BLaER1 treated with 17β-estradiol and CSF1 and Interleukin-3, amounts not matched to agents 10 nM and 100 nM (cell line): ENCODE measurements at regions not wholly inside any gene's neighbourhood (a gene's known extent, or its start where the extent isn't known, plus 50 kb on each side); places are given as distances from the start of the nearest gene placed in this dataset.
A peak's percentile ranks its signal among the peaks of the same experiment; 100 is the strongest.

ENCODE experiments used
- H3K27ac ChIP-seq, 11 experiments: shearing (Covaris generic); formaldehyde crosslinking; 2 replicates each; pipeline ENCODE4 v1.8.1; 2022
- H3K27me3 ChIP-seq, 11 experiments: shearing (Covaris generic); formaldehyde crosslinking; 2 replicates each; pipeline ENCODE4 v1.8.1; 2022
- H3K36me3 ChIP-seq, 11 experiments: shearing (Covaris generic); formaldehyde crosslinking; 2 replicates each; pipeline ENCODE4 v1.8.1; 2022
- H3K4me1 ChIP-seq, 10 experiments: shearing (Covaris generic); formaldehyde crosslinking; 2 replicates each; pipeline ENCODE4 v1.8.1; 2022
- H3K4me2 ChIP-seq, 11 experiments: shearing (Covaris generic); formaldehyde crosslinking; 2 replicates each; pipeline ENCODE4 v1.8.1; 2022
- H3K4me3 ChIP-seq, 10 experiments: shearing (Covaris generic); formaldehyde crosslinking; 2 replicates each; pipeline ENCODE4 v1.8.1; 2022
- H3K9ac ChIP-seq, 11 experiments: shearing (Covaris generic); formaldehyde crosslinking; 2 replicates each; pipeline ENCODE4 v1.8.1; 2022
- H3K9me3 ChIP-seq, 11 experiments: shearing (Covaris generic); formaldehyde crosslinking; replicated peaks in 1 of 11; 2 replicates each; pipeline ENCODE4 v1.8.1; 2022
- H4K20me1 ChIP-seq, 11 experiments: shearing (Covaris generic); formaldehyde crosslinking; 2 replicates each; pipeline ENCODE4 v1.8.1; 2022
- Cebpa-rat ChIP-seq, 11 experiments: shearing (Covaris generic); IDR thresholded peaks; 2 replicates each; pipeline ENCODE4 v1.8.1; 2022

DNA sequence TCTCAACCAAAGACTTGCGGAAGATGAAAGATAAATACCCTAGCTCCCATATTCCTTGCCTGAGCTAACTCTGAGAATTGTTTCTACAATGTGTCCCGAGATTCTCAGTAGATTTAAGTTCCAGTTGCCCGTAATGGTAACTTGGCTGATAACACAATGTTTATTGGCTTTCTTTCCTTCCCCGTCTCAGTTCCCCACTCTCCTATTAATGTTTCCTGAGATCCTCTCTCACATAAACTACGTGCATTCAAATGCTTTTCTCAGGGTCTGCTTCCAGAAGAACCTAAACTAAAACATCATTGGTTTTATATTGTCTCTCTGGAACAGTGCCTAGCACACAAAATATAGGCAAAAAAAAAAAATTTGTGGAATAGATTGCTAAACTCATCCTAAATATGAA, 794.2 kb upstream of the ADGRL2 start:
- no peak for TF ChIP-seq Cebpa-rat (IDR thresholded peaks at IDR 0.05)
- H3K9me3 ChIP-seq = peaks cover 0 to 6% (median 3%) of the 10 kb centered on the region in 11 experiments; a peak in 10 of 22 replicates
- no peak overlapping the region for H3K4me3 ChIP-seq
- H3K27me3 ChIP-seq = no peaks in the 10 kb centered on the region
- H3K36me3 ChIP-seq = no peaks in the 10 kb centered on the region
- H4K20me1 ChIP-seq = no peaks in the 10 kb centered on the region
- H3K9ac ChIP-seq = no peak overlapping the region
- no peak overlapping the region for H3K27ac ChIP-seq
- no peaks in the 10 kb centered on the region for H3K4me1 ChIP-seq
- no peak overlapping the region for H3K4me2 ChIP-seq

GRCh38 chr1:81004011-81004410, 796.7 kb upstream of the ADGRL2 start:
- Histone ChIP-seq H3K27ac (no peak overlapping the region), H3K27me3 (no peaks in the 10 kb centered on the region), H4K20me1 (no peaks in the 10 kb centered on the region), H3K9me3 (peaks cover 0 to 14% (median 9%) of the 10 kb centered on the region in 11 experiments; a peak in 13 of 22 replicates), H3K4me3 (no peak overlapping the region), H3K9ac (no peak overlapping the region), H3K4me2 (no peak overlapping the region), H3K36me3 (no peaks in the 10 kb centered on the region), H3K4me1 (no peaks in the 10 kb centered on the region)
- TF ChIP-seq Cebpa-rat (IDR thresholded peaks at IDR 0.05) = no peak

DNA sequence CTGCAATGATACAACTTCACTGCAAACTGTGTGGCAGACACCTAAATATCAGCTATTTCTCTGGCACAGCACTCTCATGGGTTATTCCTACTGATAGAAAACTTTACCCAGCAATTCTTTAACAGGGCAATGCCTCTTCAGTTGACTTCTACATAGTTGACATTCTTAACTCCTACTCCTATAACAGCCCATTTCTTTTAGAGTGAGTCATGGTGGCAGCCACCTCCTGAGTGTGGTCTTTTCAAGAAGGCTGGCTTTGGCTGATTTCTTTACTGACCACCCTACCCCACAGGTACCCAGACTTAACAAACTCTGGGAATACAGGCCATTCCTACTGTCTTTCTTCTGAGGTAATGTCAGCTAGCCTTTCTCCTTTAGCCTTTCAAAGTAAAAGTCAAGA, 805.8 kb upstream of the ADGRL2 start:
- Histone ChIP-seq H3K27me3 (no peaks in the 10 kb centered on the region), H3K9ac (no peak overlapping the region), H3K27ac (no peak overlapping the region), H3K4me1 (peaks cover 0 to 11% (median 0%) of the 10 kb centered on the region in 10 experiments; a peak in 4 of 20 replicates), H3K36me3 (no peaks in the 10 kb centered on the region), H3K9me3 (no peaks in the 10 kb centered on the region), H4K20me1 (no peaks in the 10 kb centered on the region), H3K4me3 (no peak overlapping the region), H3K4me2 (peak overlapping the region in 3 of 11 experiments; percentile 2 to 36 (median 8); a peak in 3 of 22 replicates)
- TF ChIP-seq Cebpa-rat (IDR thresholded peaks at IDR 0.05) = no peak

DNA sequence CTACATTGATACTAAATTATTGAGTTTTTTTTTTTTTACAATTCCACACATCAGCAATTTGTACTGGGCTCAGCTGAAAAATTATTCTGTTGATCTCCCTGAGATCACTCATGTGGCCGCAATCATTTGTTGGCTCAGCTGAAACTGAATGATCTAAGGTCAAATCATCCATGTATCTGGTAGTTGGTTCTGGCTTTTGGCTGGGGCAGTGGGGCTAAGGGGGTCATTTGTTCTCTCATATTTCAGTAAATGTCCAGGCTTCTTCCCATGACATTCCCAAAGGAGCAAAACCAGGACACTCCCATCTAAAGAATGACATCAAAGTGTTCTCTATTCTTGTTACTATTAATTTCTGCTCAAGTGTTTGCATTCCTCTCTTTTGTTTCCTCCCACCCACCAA, 806.7 kb upstream of the ADGRL2 start:
- no peak overlapping the region for H3K4me2 ChIP-seq
- TF ChIP-seq Cebpa-rat (IDR thresholded peaks at IDR 0.05) = no peak
- no peak overlapping the region for H3K27ac ChIP-seq

DNA sequence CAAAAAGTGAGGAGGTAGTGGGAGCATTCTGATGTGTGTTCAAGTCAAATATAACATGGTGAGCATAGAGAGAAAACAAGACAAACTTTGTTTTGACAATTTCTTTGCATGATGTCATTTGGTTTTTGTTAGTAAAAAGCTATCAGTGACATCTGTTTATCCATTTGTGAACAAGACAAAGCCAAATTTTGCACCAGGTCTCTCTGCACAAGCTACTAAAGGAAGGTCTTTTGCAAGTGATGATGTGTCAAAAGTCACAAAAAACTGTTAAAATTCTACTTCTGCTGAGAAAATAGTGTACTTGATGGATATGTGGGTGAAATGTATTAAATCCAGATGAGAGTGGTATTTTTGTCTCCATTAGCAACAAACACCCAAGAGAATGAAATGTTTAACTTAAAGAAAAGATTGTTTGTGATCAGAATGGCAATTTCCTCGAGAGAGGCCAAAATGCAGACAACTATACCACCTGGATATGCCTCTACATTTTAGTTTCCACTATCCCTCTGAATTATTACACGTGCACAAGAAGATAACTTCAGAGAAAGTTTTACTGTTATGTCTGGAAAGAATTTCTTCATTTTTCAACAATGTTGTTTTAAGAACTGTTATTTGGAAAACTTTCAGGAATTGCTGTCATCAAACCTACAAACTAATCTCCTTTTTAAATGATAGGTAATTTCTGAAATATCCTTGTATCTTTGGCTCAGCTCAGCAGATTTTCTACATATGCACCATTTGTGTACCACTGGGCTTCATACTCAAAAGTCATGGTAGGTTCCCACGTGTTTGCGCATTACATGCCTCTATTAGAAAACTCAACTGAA, 807.4 kb upstream of the ADGRL2 start:
- Histone ChIP-seq H3K4me3 (no peak overlapping the region), H3K9me3 (no peaks in the 10 kb centered on the region), H3K4me2 (no peak overlapping the region), H3K36me3 (no peaks in the 10 kb centered on the region), H3K27me3 (no peaks in the 10 kb centered on the region), H3K4me1 (peaks cover 0 to 11% (median 2%) of the 10 kb centered on the region in 10 experiments; a peak in 7 of 20 replicates), H3K27ac (no peak overlapping the region), H4K20me1 (no peaks in the 10 kb centered on the region), H3K9ac (no peak overlapping the region)
- no peak for TF ChIP-seq Cebpa-rat (IDR thresholded peaks at IDR 0.05)

More for the DNA sequence above, 806.7 kb upstream of the ADGRL2 start:
- Histone ChIP-seq H3K36me3 (no peaks in the 10 kb centered on the region), H3K4me3 (no peak overlapping the region), H4K20me1 (no peaks in the 10 kb centered on the region), H3K27me3 (no peaks in the 10 kb centered on the region), H3K4me1 (peaks cover 0 to 11% (median 0%) of the 10 kb centered on the region in 10 experiments; a peak in 7 of 20 replicates), H3K9me3 (no peaks in the 10 kb centered on the region), H3K9ac (no peak overlapping the region)

GRCh38 chr1:80989455-80989854, 811.3 kb upstream of the ADGRL2 start:
- no peaks in the 10 kb centered on the region for H3K27me3 ChIP-seq
- H3K27ac ChIP-seq = no peak overlapping the region
- no peaks in the 10 kb centered on the region for H3K36me3 ChIP-seq
- no peak for TF ChIP-seq Cebpa-rat (IDR thresholded peaks at IDR 0.05)
- peak overlapping the region in 1 of 11 experiments; percentile 42; a peak in 1 of 22 replicates for H3K4me2 ChIP-seq
- H3K9ac ChIP-seq = no peak overlapping the region
- peaks cover 0 to 8% (median 0%) of the 10 kb centered on the region in 10 experiments; a peak in 5 of 20 replicates for H3K4me1 ChIP-seq
- no peaks in the 10 kb centered on the region for H3K9me3 ChIP-seq
- H4K20me1 ChIP-seq = no peaks in the 10 kb centered on the region
- H3K4me3 ChIP-seq = no peak overlapping the region

GRCh38 chr1:80988926-80989325, 811.8 kb upstream of the ADGRL2 start:
- Histone ChIP-seq H3K4me3 (no peak overlapping the region), H3K9me3 (no peaks in the 10 kb centered on the region), H3K27ac (no peak overlapping the region), H3K4me2 (peak overlapping the region in 4 of 11 experiments; percentile 16 to 42 (median 24); a peak in 5 of 22 replicates), H3K27me3 (no peaks in the 10 kb centered on the region), H3K9ac (no peak overlapping the region), H4K20me1 (no peaks in the 10 kb centered on the region), H3K4me1 (peaks cover 0 to 8% (median 0%) of the 10 kb centered on the region in 10 experiments; a peak in 5 of 20 replicates), H3K36me3 (no peaks in the 10 kb centered on the region)
- TF ChIP-seq Cebpa-rat (IDR thresholded peaks at IDR 0.05) = no peak

GRCh38 chr1:80987824-80988223, 812.9 kb upstream of the ADGRL2 start:
- no peaks in the 10 kb centered on the region for H3K9me3 ChIP-seq
- H3K27me3 ChIP-seq = no peaks in the 10 kb centered on the region
- TF ChIP-seq Cebpa-rat (IDR thresholded peaks at IDR 0.05) = no peak

DNA sequence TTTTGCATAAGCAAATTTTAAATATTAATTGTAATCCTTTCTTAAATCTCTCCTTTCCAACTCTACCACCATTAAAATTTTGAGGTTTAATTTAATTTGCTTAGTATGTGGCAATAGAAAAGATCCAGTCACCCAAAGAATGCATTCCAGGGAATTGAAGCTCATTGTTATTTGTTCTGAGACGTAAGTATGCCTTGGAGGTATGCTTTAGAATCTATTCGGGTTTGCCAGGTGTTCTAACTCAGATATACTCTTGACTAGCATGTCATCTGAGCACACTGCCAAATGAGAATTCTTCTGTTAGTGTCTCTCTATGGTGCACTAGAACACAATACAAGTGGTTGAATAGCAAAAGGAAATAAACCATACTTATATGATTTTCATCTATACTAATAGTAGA, 813.6 kb upstream of the ADGRL2 start:
- no peaks in the 10 kb centered on the region for H3K36me3 ChIP-seq
- no peak overlapping the region for H3K9ac ChIP-seq
- no peaks in the 10 kb centered on the region for H3K9me3 ChIP-seq
- no peak overlapping the region for H3K4me2 ChIP-seq
- H4K20me1 ChIP-seq = no peaks in the 10 kb centered on the region
- H3K27ac ChIP-seq = no peak overlapping the region
- H3K4me1 ChIP-seq = peaks cover 0 to 8% (median 0%) of the 10 kb centered on the region in 10 experiments; a peak in 5 of 20 replicates
- TF ChIP-seq Cebpa-rat (IDR thresholded peaks at IDR 0.05) = no peak
- no peak overlapping the region for H3K4me3 ChIP-seq
- no peaks in the 10 kb centered on the region for H3K27me3 ChIP-seq

More at GRCh38 chr1:80987824-80988223, 812.9 kb upstream of the ADGRL2 start:
- no peak overlapping the region for H3K4me2 ChIP-seq
- no peak overlapping the region for H3K27ac ChIP-seq
- H3K9ac ChIP-seq = no peak overlapping the region
- H3K4me3 ChIP-seq = no peak overlapping the region
- H3K4me1 ChIP-seq = peaks cover 0 to 8% (median 0%) of the 10 kb centered on the region in 10 experiments; a peak in 5 of 20 replicates
- H3K36me3 ChIP-seq = no peaks in the 10 kb centered on the region
- H4K20me1 ChIP-seq = no peaks in the 10 kb centered on the region

DNA sequence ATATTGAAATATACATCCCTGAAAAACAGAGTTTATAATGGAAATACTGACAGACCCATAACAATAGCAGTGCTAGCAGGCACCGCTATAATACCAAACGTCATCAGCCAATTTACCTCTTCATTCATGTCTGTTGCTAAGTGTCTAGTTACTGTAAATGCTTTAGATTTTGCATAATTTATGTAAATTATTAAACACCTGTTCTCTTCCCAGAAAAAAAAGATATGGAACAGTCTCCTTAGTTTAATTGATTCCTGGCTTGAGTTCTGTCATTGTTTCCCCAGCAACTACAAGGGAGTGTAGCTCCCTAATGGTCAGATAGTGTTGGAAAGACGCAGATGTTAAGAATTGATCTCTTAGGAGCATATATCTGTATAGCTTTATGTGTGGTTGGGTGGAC, 817.9 kb upstream of the ADGRL2 start:
- Histone ChIP-seq H3K4me1 (no peaks in the 10 kb centered on the region), H3K4me3 (no peak overlapping the region), H3K36me3 (no peaks in the 10 kb centered on the region), H3K4me2 (no peak overlapping the region), H3K27me3 (no peaks in the 10 kb centered on the region), H3K27ac (no peak overlapping the region), H4K20me1 (no peaks in the 10 kb centered on the region), H3K9ac (no peak overlapping the region), H3K9me3 (no peaks in the 10 kb centered on the region)
- TF ChIP-seq Cebpa-rat (IDR thresholded peaks at IDR 0.05) = no peak
